AG04449 (cell line): ENCODE measurements at regions not wholly inside any gene's neighbourhood (a gene's known extent, or its start where the extent isn't known, plus 50 kb on each side); places are given as distances from the start of the nearest gene placed in this dataset.

Source experiments
- CTCF ChIA-PET: fragments of 350-600 bp; formaldehyde crosslinking; extraction: SDS; loops from one replicate; lab custom pipeline; 2021; ENCODE audit warnings: antibody characterized with exemption; lab: Yijun Ruan, JAX
- POLR2A ChIA-PET: fragments of 400-600, 350-600 bp; formaldehyde crosslinking; extraction: SDS; loops from one replicate; lab custom pipeline; 2020; ENCODE audit warnings: antibody characterized with exemption, inconsistent platforms; lab: Yijun Ruan, JAX
- DNase-seq: peaks from one replicate; pipeline ENCODE4 v3.0.0-alpha.2; 2010; ENCODE audit warnings: low read depth, low spot score
- H3K4me3 ChIP-seq: 2 replicates; pipeline ENCODE4 v1.5.1; 2011; ENCODE audit warnings: low read depth, mild to moderate bottlenecking, control low read depth, low read length
- CTCF ChIP-seq: IDR thresholded peaks from one replicate; pipeline ENCODE4 v1.5.1; 2011; ENCODE audit warnings: mild to moderate bottlenecking, moderate library complexity, low read length, control low read depth, inconsistent platforms; ENCODE audit not compliant: insufficient read depth; ENCODE audit errors: missing control alignments

DNA sequence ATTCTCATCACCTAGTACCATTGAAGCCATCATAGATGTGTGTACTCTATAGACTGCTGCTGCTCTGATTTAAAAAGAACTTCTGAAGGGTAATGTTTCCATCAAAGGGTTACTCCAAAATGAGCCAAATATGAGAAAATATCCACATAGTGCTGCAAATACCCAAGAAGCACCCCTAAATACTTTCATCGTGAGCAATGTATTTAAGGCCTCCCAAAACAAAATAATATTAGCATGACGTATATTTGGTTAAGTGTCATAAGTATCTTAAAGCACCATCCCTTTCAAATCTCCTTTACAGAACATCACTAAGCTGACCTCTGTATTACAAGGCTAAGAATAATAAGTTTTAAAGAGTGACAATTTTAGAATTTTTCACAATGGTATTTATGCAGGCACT is 421.8 kb downstream of the MTRR start:
- no peak for DNase-seq
- ChIA-PET POLR2A (no interaction called here), CTCF (no interaction called here)
- TF ChIP-seq CTCF = no peak
- H3K4me3 ChIP-seq = no peak overlapping the region

DNA sequence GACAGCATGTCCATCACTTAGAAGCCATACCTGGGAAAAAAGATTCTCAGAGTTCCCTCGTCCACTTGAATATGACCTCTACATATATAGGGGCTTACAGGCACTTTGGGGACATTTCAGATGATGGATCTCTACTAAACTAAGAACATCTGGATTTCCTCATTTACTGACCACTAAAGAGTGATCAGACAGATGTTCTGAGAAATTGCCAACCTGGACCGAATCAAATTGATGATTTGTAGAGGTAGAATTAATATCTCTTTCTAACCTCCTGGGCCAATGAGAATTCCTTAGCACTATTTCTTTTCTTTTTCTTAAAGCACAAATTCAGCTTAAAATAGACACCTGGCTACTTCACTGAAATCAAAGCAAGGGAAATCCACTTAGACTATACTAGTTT is 422.7 kb downstream of the MTRR start:
- no peak overlapping the region for H3K4me3 ChIP-seq
- no peak for DNase-seq
- no peak for TF ChIP-seq CTCF
- ChIA-PET POLR2A (no interaction called here), CTCF (no interaction called here)

DNA sequence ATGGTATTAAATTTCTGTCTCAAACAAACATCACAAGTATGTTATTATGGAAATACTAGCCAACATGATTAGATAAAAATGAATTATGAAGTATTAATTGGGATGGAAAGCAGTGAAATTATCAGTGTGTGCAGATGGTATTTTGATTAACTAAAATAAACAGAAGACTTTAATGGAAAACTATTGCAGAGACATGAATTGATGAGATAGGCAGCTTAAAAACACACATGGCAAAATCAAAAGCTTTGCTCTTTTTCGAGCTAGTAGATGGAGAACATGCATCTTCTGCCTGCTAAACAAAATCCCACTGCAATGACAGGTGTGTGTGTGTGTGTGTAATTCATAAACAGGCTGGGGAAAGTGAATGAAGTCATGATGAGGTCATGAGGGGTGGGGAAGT is 426.2 kb downstream of the MTRR start:
- ChIA-PET POLR2A (no interaction called here), CTCF (no interaction called here)
- no peak for TF ChIP-seq CTCF
- no peak for DNase-seq
- no peak overlapping the region for H3K4me3 ChIP-seq

DNA sequence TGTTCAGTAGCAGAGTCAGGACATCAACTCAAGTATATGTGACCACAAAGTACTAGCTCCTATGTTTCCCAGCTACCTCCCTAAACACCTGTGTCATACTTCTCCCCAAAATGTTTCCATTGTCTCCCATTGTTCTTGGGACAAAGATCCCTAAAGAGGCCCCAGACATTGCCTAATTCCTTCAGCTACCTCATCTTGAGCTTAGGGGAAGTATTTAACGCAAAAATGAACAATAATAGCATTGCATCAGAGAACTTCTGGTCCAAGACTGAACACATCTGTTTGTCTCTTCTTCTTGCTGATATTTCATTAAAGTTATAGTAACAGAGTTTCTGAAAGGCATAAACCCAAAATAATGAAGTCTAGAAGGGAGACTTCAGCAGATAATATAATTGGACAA is 430.8 kb downstream of the MTRR start:
- CTCF ChIA-PET = no interaction called here
- POLR2A ChIA-PET = no interaction called here
- no peak overlapping the region for H3K4me3 ChIP-seq
- DNase-seq = no peak
- TF ChIP-seq CTCF = no peak

DNA sequence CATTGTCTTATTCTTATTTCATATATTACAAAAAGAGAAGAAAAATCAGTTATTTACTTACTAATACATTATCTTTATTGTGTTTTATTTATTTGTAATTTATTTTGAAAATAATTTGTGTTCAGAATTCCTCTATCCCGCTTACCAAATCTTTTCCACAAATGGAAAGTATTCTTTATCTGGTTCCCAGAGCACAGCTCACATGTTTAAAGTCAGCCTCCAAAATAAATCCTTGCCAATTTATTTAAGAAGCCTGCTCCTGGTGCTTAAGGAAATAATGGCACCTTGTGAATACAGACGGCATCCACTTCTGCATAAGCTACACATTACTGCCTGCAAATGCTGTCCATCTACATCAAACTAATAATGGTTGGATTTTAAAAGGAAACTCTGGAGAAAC is 435.4 kb downstream of the MTRR start:
- POLR2A ChIA-PET = no interaction called here
- DNase-seq = no peak
- CTCF ChIA-PET = no interaction called here
- TF ChIP-seq CTCF = no peak
- no peak overlapping the region for H3K4me3 ChIP-seq

DNA sequence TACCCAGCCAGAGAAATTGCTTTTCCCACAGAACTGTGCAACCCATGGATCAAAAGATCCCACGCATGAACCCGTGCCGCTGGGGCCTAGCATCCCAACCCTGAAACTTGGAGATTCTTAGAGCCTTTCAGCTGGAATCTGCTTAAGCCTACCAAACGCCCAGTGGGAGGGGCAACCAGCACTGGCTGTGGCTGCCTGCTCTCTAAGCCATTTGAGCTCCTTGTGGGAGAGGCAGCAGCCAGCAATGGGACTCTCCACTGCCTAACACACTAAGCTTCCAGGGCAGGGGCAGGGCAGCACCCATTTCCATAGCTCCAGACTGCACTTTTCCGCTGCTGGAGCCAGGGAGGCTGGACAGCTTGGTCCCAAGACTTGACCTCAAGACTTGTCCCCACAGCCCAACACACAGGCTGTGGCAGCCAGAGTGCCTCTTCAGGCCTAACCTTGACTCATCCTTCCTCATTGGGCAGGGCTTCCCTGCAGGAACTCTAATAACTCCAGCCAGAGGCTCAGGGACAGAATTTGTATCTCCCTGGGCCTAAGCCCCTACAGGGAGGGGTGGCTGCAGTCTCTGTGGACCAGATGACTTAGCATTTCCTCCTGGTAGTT is 437.4 kb downstream of the MTRR start:
- no peak for TF ChIP-seq CTCF
- CTCF ChIA-PET = no interaction called here
- POLR2A ChIA-PET = no interaction called here

More for the DNA sequence above, 437.4 kb downstream of the MTRR start:
- no peak for DNase-seq
- no peak overlapping the region for H3K4me3 ChIP-seq
